Neural cell (in vitro differentiated cells): ENCODE measurements at regions not wholly inside any gene's neighbourhood (a gene's known extent, or its start where the extent isn't known, plus 50 kb on each side); places are given as distances from the start of the nearest gene placed in this dataset.
A peak's percentile ranks its signal among the peaks of the same experiment; 100 is the strongest.

Experiments
- H2AFZ ChIP-seq: fragments of 200-600, 300-800 bp; sonication (generic), shearing (Covaris generic); 2 replicates; pipeline ENCODE4 v1.6.0; 2014; ENCODE audit warnings: low read depth, mild to moderate bottlenecking, antibody characterized with exemption, low read length, moderate library complexity
- H3F3A ChIP-seq: fragments of 200-600 bp; shearing (Covaris generic); 2 replicates; pipeline ENCODE4 v1.6.1; 2016; ENCODE audit warnings: mild to moderate bottlenecking, moderate library complexity, mixed read lengths, antibody characterized with exemption, low read length; ENCODE audit not compliant: insufficient read depth, poor library complexity, severe bottlenecking
- H3K27ac ChIP-seq: fragments of 200-600, 300-800 bp; sonication (generic), shearing (Covaris generic); 2 replicates; pipeline ENCODE4 v1.5.1; 2014; ENCODE audit warnings: mild to moderate bottlenecking, low read length, moderate library complexity
- H3K27me3 ChIP-seq: fragments of 300-800, 200-600 bp; sonication (generic), shearing (Covaris generic); 2 replicates; pipeline ENCODE4 v1.6.0; 2014; ENCODE audit warnings: mild to moderate bottlenecking, low read depth, low read length, moderate library complexity; ENCODE audit not compliant: insufficient read depth
- H3K36me3 ChIP-seq: fragments of 300-800, 200-600 bp; sonication (generic), shearing (Covaris generic); 2 replicates; pipeline ENCODE4 v1.5.1; 2014; ENCODE audit warnings: mild to moderate bottlenecking, antibody characterized with exemption, low read length, moderate library complexity; ENCODE audit not compliant: insufficient read depth
- H3K4me2 ChIP-seq: fragments of 300-800, 200-600 bp; sonication (generic), shearing (Covaris generic); 2 replicates; pipeline ENCODE4 v1.6.0; 2014; ENCODE audit warnings: mild to moderate bottlenecking, low read length
- H3K4me3 ChIP-seq: fragments of 300-800, 200-600 bp; sonication (generic), shearing (Covaris generic); 2 replicates; pipeline ENCODE4 v1.5.1; 2014; ENCODE audit warnings: mild to moderate bottlenecking, low read length, moderate library complexity
- H3K79me2 ChIP-seq: fragments of 200-600 bp; shearing (Covaris generic); replicated peaks from 2 replicates; pipeline ENCODE4 v1.6.0; 2014; ENCODE audit warnings: mild to moderate bottlenecking, low read length, moderate library complexity; ENCODE audit not compliant: insufficient read depth
- H3K9ac ChIP-seq: fragments of 300-800, 200-600 bp; sonication (generic), shearing (Covaris generic); 2 replicates; pipeline ENCODE4 v1.6.1; 2016; ENCODE audit warnings: mild to moderate bottlenecking, low read length, mixed read lengths
- H3K9me2 ChIP-seq: fragments of 200-600 bp; shearing (Covaris generic); 2 replicates; pipeline ENCODE4 v1.6.1; 2016; ENCODE audit warnings: mild to moderate bottlenecking, low read length, mixed read lengths; ENCODE audit not compliant: insufficient read depth
- H3K9me3 ChIP-seq: fragments of 200-600, 300-800 bp; sonication (generic), shearing (Covaris generic); 2 replicates; pipeline ENCODE4 v1.6.1; 2016; ENCODE audit warnings: mild to moderate bottlenecking, mixed run types, low read length, moderate library complexity, mixed read lengths
- H4K20me1 ChIP-seq: fragments of 200-600 bp; shearing (Covaris generic); 2 replicates; pipeline ENCODE4 v1.6.1; 2016; ENCODE audit warnings: mild to moderate bottlenecking, mixed run types; ENCODE audit not compliant: insufficient read depth
- CTCF ChIP-seq: fragments of 450-650 bp; IDR thresholded peaks from 2 replicates; pipeline ENCODE4 v1.5.1; 2014; ENCODE audit warnings: antibody characterized with exemption, mild to moderate bottlenecking, moderate library complexity; ENCODE audit not compliant: poor library complexity, severe bottlenecking
- EP300 ChIP-seq: fragments of 450-650 bp; conservative IDR thresholded peaks from 2 replicates; pipeline ENCODE4 v1.6.1; 2014; ENCODE audit warnings: antibody characterized with exemption, mild to moderate bottlenecking, moderate library complexity; ENCODE audit not compliant: poor library complexity, severe bottlenecking
- EZH2 ChIP-seq: fragments of 200-600, 300-800 bp; shearing (Covaris generic), sonication (generic); IDR thresholded peaks from 2 replicates; pipeline ENCODE4 v1.6.1; 2014; ENCODE audit warnings: antibody characterized with exemption, low read length, borderline replicate concordance, mild to moderate bottlenecking; ENCODE audit not compliant: insufficient read depth, poor library complexity, severe bottlenecking
- MXI1 ChIP-seq: fragments of 450-650 bp; conservative IDR thresholded peaks from 2 replicates; pipeline ENCODE4 v1.6.1; 2014; ENCODE audit warnings: antibody characterized with exemption, mild to moderate bottlenecking; ENCODE audit not compliant: poor library complexity, severe bottlenecking
- POLR2AphosphoS5 ChIP-seq: IDR thresholded peaks from 2 replicates; pipeline ENCODE4 v1.6.1; 2012
- RAD21 ChIP-seq: fragments of 450-650 bp; conservative IDR thresholded peaks from 2 replicates; pipeline ENCODE4 v1.6.1; 2014; ENCODE audit warnings: antibody characterized with exemption, mild to moderate bottlenecking, moderate library complexity
- REST ChIP-seq: IDR thresholded peaks from 2 replicates; pipeline ENCODE4 v1.6.1; 2012; ENCODE audit warnings: borderline replicate concordance
- SMC3 ChIP-seq: fragments of 450-650 bp; conservative IDR thresholded peaks from 2 replicates; pipeline ENCODE4 v1.6.1; 2014; ENCODE audit warnings: antibody characterized with exemption, mild to moderate bottlenecking, moderate library complexity; ENCODE audit not compliant: poor library complexity
- TAF1 ChIP-seq: IDR thresholded peaks from 2 replicates; pipeline ENCODE4 v1.6.1; 2012; ENCODE audit warnings: low read depth

GRCh38 chr9:80602291-80602690 is 1030.5 kb downstream of the TLE4 start:
- H3K79me2 ChIP-seq = no peaks in the 10 kb centered on the region
- no peak overlapping the region for H3K4me3 ChIP-seq
- H3F3A ChIP-seq = no peaks in the 10 kb centered on the region
- TF ChIP-seq MXI1 (no peak), REST (no peak), RAD21 (no peak), POLR2AphosphoS5 (no peak), EP300 (no peak), CTCF (no peak), SMC3 (no peak), EZH2 (no peak), TAF1 (no peak)
- H3K36me3 ChIP-seq = no peaks in the 10 kb centered on the region
- no peaks in the 10 kb centered on the region for H4K20me1 ChIP-seq
- no peaks in the 10 kb centered on the region for H3K9me3 ChIP-seq
- no peak overlapping the region for H3K9ac ChIP-seq
- H3K27ac ChIP-seq = no peak overlapping the region
- no peak overlapping the region for H3K4me2 ChIP-seq
- no peak overlapping the region for H2AFZ ChIP-seq
- H3K27me3 ChIP-seq = no peaks in the 10 kb centered on the region
- no peaks in the 10 kb centered on the region for H3K9me2 ChIP-seq

- Histone ChIP-seq H2AFZ (no peak overlapping the region), H4K20me1 (no peaks in the 10 kb centered on the region), H3F3A (no peaks in the 10 kb centered on the region), H3K4me3 (no peak overlapping the region), H3K27ac (peak overlapping the region; percentile 42), H3K9me2 (no peaks in the 10 kb centered on the region), H3K9ac (no peak overlapping the region), H3K9me3 (no peaks in the 10 kb centered on the region), H3K36me3 (no peaks in the 10 kb centered on the region), H3K4me2 (no peak overlapping the region), H3K27me3 (no peaks in the 10 kb centered on the region), H3K79me2 (no peaks in the 10 kb centered on the region)
- TF ChIP-seq SMC3 = peak; percentile 49
- peak; percentile 76 for TF ChIP-seq EP300
- peak; percentile 40 for TF ChIP-seq REST
- peak; percentile 73 for TF ChIP-seq POLR2AphosphoS5
- no peak for TF ChIP-seq MXI1
- peak; percentile 47 for TF ChIP-seq RAD21
Measured at GRCh38 chr9:80596579-80596978, 1024.8 kb downstream of the TLE4 start.
